ENCODE measurements at regions not wholly inside any gene's neighbourhood (a gene's known extent, or its start where the extent isn't known, plus 50 kb on each side); places are given as distances from the start of the nearest gene placed in this dataset.

- no peaks in the 10 kb centered on the region for H3K27me3 Mint-ChIP-seq (ENCODE audit: unreplicated experiment)
- DNase-seq (ENCODE audit: extremely low spot score, unreplicated experiment), result no peak
- TF ChIP-seq CTCF (IDR thresholded peaks at IDR 0.05), result no peak
- H3K9me3 Mint-ChIP-seq (ENCODE audit: unreplicated experiment), result no peaks in the 10 kb centered on the region
- H3K4me1 Mint-ChIP-seq (ENCODE audit: unreplicated experiment), result no peaks in the 10 kb centered on the region
- H3K4me3 Mint-ChIP-seq (ENCODE audit: unreplicated experiment), result no peak overlapping the region
- H3K36me3 Mint-ChIP-seq (ENCODE audit: unreplicated experiment), result no peaks in the 10 kb centered on the region
- no peak overlapping the region for H3K27ac Mint-ChIP-seq (ENCODE audit: unreplicated experiment)
Observed at GRCh38 chr2:122519821-122520611, 764.6 kb downstream of the TSN start.

- H3K9me3 Mint-ChIP-seq (ENCODE audit: unreplicated experiment), result no peaks in the 10 kb centered on the region
- H3K36me3 Mint-ChIP-seq (ENCODE audit: unreplicated experiment), result no peaks in the 10 kb centered on the region
- no peaks in the 10 kb centered on the region for H3K4me1 Mint-ChIP-seq (ENCODE audit: unreplicated experiment)
- no peak for TF ChIP-seq CTCF (IDR thresholded peaks at IDR 0.05)
- no peak overlapping the region for H3K4me3 Mint-ChIP-seq (ENCODE audit: unreplicated experiment)
- no peak for DNase-seq (ENCODE audit: extremely low spot score, unreplicated experiment)
- H3K27me3 Mint-ChIP-seq (ENCODE audit: unreplicated experiment), result no peaks in the 10 kb centered on the region
- H3K27ac Mint-ChIP-seq (ENCODE audit: unreplicated experiment), result no peak overlapping the region
Observed at GRCh38 chr2:122523143-122523542, 767.7 kb downstream of the TSN start.

- DNase-seq (ENCODE audit: extremely low spot score, unreplicated experiment), result no peak
- Mint-ChIP-seq H3K4me1 (ENCODE audit: unreplicated experiment) (no peaks in the 10 kb centered on the region), H3K4me3 (ENCODE audit: unreplicated experiment) (no peak overlapping the region), H3K27ac (ENCODE audit: unreplicated experiment) (no peak overlapping the region), H3K27me3 (ENCODE audit: unreplicated experiment) (no peaks in the 10 kb centered on the region), H3K9me3 (ENCODE audit: unreplicated experiment) (no peaks in the 10 kb centered on the region), H3K36me3 (ENCODE audit: unreplicated experiment) (no peaks in the 10 kb centered on the region)
- TF ChIP-seq CTCF (IDR thresholded peaks at IDR 0.05), result no peak
Observed at GRCh38 chr2:122523981-122524380, 768.5 kb downstream of the TSN start.

- no peak for DNase-seq (ENCODE audit: extremely low spot score, unreplicated experiment)
- H3K36me3 Mint-ChIP-seq (ENCODE audit: unreplicated experiment), result no peaks in the 10 kb centered on the region
- no peaks in the 10 kb centered on the region for H3K27me3 Mint-ChIP-seq (ENCODE audit: unreplicated experiment)
Observed at GRCh38 chr2:122525336-122525735, 769.9 kb downstream of the TSN start.

More at GRCh38 chr2:122525336-122525735, 769.9 kb downstream of the TSN start:
- no peak overlapping the region for H3K4me3 Mint-ChIP-seq (ENCODE audit: unreplicated experiment)
- no peaks in the 10 kb centered on the region for H3K4me1 Mint-ChIP-seq (ENCODE audit: unreplicated experiment)
- H3K9me3 Mint-ChIP-seq (ENCODE audit: unreplicated experiment), result no peaks in the 10 kb centered on the region
- no peak overlapping the region for H3K27ac Mint-ChIP-seq (ENCODE audit: unreplicated experiment)
- TF ChIP-seq CTCF (IDR thresholded peaks at IDR 0.05), result no peak

Data from osteocyte (in vitro differentiated cells).